Renal cortex interstitium (tissue), 11 donors: ENCODE measurements at regions not wholly inside any gene's neighbourhood (a gene's known extent, or its start where the extent isn't known, plus 50 kb on each side); places are given as distances from the start of the nearest gene placed in this dataset.
"Not testable (repeated sequence)": the region's sequence is repeated elsewhere in the genome, so short reads cannot be mapped to it uniquely, and the experiment has no call there.

Experiments used
- DNase-seq, 11 donors: peaks; one replicate each; pipeline ENCODE4 v3.0.0-alpha.2; 2013; ENCODE audit warnings: low read depth in 9 of 11, low spot score in 4 of 11; ENCODE audit errors: extremely low read depth in 1 of 11

- DNase-seq, result no peak
These were observed 306.2 kb upstream of the NT5E start for GRCh38 chr6:85143676-85144075.

- DNase-seq, result no peak
These were observed 312.0 kb upstream of the NT5E start for GRCh38 chr6:85137865-85138264.

GRCh38 chr6:85136310-85136709 is 313.6 kb upstream of the NT5E start:
- DNase-seq, result no peak

GRCh38 chr6:85135376-85136094 is 314.3 kb upstream of the NT5E start:
- DNase-seq, result no peak

GRCh38 chr6:85134172-85134571 is 315.7 kb upstream of the NT5E start:
- DNase-seq, result no peak

- no peak for DNase-seq
These were observed 317.8 kb upstream of the NT5E start for GRCh38 chr6:85132091-85132490.

- no peak for DNase-seq
These were observed 319.1 kb upstream of the NT5E start for GRCh38 chr6:85130743-85131142.

DNA sequence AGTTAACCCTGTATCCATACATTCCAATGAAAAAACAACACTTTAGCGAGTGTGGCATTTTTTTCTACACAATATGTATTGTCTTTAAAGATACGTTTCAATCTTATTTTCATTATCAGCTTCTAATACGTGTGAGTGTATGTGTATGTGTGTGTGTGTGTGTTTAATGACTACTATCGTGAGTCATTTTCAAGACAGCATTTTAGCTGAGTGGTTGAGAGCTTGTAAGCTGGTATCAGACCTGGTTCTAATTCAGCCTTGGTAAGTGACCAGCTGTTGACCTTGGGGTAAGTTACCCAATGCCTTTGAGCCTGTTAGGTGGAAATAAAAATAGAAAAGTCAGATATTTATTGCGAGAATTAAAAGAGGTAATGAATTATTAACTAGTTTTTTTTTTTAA is 320.0 kb upstream of the NT5E start:
- DNase-seq, result no peak

DNA sequence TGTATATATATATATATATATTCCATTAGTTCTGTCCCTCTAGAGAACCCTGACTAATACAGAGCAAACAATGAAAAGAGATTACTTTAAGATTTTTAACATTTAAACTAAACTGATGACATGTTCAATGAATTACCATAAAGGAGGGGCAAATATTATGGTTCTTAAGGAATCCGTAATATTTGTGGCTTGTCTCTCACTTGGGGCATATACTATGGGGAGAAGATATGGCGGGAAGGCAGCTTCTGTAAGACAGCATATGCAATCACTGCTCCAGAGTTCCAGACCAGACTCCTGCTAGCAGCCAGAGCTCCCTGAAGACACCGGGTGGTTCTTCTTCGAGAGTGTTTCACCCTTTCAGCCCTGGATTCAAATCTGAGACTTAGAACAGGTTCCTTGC is 321.1 kb upstream of the NT5E start:
- DNase-seq, result no peak

- DNase-seq, result not testable (repeated sequence)
These were observed 321.6 kb upstream of the NT5E start for GRCh38 chr6:85128256-85128655.

DNA sequence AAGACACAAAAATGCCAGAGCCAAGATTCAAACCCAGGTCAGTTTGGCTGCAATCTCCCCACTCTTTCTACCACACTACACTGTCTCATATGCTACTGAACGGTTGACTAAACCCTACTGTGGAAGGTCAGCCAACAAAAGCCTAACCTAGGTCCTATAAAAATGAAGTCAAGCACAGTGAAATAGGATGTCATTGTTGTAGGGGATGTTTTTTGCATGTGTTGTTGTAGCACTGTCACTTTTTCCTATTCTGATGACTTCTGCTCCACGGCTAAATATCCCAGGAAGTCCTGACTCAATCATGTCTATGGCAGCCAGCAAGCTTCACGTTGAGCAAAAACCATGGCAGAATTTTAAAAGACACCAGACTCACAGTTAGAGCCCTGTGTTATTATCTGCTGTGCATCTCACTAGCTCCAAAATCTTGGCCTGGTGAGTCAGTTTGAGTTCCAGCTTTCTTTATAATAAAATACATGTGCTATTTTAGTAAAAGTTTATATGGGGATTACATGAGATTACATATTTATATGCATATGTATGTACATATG is 322.1 kb upstream of the NT5E start:
- no peak for DNase-seq

GRCh38 chr6:85127168-85127498 is 322.8 kb upstream of the NT5E start:
- DNase-seq, result no peak

DNA sequence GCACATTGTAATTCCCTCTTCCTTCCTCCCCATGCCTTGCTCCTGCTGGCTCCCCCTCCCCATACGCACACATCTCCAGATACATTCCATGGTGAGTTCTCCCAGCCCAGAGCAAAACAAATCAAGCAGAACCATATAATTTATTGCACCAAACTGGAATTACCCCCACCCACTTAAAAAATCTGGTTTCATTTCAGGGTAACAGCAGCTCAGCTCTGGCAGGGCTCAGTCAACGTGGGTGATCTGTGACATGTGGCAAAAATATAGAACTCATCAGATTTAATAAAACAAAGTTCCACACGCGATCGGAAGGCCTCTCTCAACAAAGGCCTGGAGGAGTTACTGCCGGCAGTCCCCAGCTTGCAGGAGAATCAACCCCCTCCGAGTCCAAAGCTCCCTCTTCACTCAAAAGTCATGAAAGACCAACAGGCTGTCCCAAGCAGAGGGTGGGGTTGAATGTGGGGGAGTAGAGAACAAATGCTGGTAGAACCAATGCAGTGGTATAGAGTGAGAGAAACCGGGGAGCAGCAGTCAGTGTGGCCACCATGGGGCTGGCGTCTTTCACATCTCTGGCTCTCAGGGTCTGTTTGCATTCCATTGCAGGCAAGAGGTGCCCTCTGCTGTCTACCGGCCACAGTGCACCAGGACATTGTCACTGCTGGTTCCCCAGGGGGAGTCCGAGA is 323.3 kb upstream of the NT5E start:
- peak; percentile 26 to 55 (median 38) for DNase-seq

DNA sequence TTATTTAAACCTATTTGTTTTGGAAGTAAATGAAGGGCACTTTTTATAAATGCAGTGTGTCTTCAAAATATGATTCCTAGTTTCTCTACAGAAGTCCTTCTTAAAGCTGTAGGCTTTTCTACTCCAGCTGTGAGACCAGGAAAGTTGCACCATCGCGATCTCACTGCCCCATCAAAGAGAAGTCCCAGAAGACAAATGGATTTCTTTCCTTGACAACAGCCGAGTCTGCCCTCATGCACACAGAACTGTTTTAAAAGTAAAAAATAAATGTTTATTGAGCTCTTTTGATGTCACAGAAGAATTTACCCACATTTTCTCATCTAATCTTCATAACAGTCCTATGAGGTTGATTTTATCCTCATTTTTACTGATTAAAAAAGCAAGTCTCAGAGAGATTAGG is 324.4 kb upstream of the NT5E start:
- no peak for DNase-seq

- no peak for DNase-seq
These were observed 325.2 kb upstream of the NT5E start for GRCh38 chr6:85124472-85125354.

DNA sequence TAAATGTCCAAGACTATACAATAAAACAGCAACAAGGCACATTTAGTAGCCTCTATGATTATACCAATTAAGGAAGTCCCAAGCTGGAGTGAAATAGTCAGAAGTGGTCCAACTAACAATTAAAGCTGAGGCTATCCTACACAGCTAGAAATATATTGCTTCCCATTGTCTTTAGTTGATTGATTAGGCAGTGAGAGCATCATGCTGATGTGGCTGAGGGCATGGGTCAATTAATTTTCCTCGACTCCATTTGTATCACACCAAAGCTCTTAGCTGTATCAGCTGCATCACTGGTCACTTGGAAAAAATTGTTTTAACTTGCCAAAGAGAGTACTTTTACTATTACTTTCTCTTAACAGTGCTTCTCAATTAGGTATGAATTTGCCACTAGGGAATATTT is 328.7 kb upstream of the NT5E start:
- DNase-seq, result no peak

GRCh38 chr6:85118652-85119235 is 331.1 kb upstream of the NT5E start:
- no peak for DNase-seq

- no peak for DNase-seq
These were observed 331.6 kb upstream of the NT5E start for GRCh38 chr6:85118233-85118632.

DNA sequence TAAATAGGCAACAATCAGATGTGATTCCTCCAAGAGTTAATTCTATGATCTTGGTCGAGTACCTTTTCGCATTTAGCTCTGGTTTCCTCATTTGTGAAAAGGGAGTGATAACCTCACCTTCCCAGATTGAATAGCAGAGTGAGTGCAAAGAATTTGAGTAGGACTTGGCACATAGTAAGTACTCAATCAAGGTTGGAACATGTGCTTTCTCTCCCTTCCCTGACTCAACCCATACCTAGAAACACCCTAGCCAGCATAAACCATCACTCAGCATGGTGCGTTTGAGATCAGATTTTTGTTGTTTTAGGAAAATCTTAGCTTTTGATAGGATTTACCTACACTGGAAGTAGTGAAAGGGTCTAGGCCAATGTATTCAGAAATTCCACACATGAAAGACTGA is 333.4 kb upstream of the NT5E start:
- no peak for DNase-seq

GRCh38 chr6:85115876-85116275 is 334.0 kb upstream of the NT5E start:
- DNase-seq, result no peak
